HCT116 (cell line): ENCODE measurements at regions not wholly inside any gene's neighbourhood (a gene's known extent, or its start where the extent isn't known, plus 50 kb on each side); places are given as distances from the start of the nearest gene placed in this dataset.

Experiments used
- ATAC-seq: fragments of 200-7000 bp; cut with Tn5 transposase; 2 replicates; pipeline ENCODE4 v1.9.1; 2020; ENCODE audit warnings: mild to moderate bottlenecking, moderate library complexity
- BruUV-seq: library from RNA; stranded (reverse); fragments of 400-500 nt; replicated peaks from 2 replicates; lab custom pipeline; 2021; lab: Mats Ljungman, UMichigan
- CTCF ChIA-PET: fragments of 300-600 bp; sonication (Branson Sonifier 250); formaldehyde crosslinking; loops from one replicate; lab custom pipeline; 2021; ENCODE audit warnings: antibody characterized with exemption; lab: Charles Lee
- POLR2A ChIA-PET: fragments of 300-600, 350-600 bp; sonication (Branson Sonifier 250); formaldehyde crosslinking; loops from one replicate; lab custom pipeline; 2021; ENCODE audit warnings: antibody characterized with exemption; lab: Charles Lee
- RAD21 ChIA-PET, 2 experiments: fragments of 300-600 bp; sonication (Branson Sonifier 250); formaldehyde crosslinking; loops; one replicate each; lab custom pipeline; 2023; ENCODE audit warnings: low total read pairs in 2 of 2; ENCODE audit not compliant: uncharacterized antibody in 2 of 2, unreplicated experiment in 2 of 2, low non-redundant PET in 1 of 2; lab: Charles Lee
- DNase-seq: peaks from one replicate; pipeline ENCODE4 v3.0.0-alpha.2; 2010; ENCODE audit warnings: low read depth, low spot score
- H2AFZ ChIP-seq: fragments of 200-600 bp; shearing (Covaris generic), sonication (generic); 2 replicates; pipeline ENCODE4 v1.6.1; 2017; ENCODE audit warnings: low read depth, mixed run types, mixed read lengths, antibody characterized with exemption, low read length; ENCODE audit not compliant: poor library complexity, severe bottlenecking
- H3K27ac ChIP-seq: 2 replicates; pipeline ENCODE4 v1.5.1; 2012; ENCODE audit warnings: low read depth, low read length
- H3K27me3 ChIP-seq: fragments of 200-600 bp; sonication (generic); 2 replicates; pipeline ENCODE4 v1.6.1; 2016; ENCODE audit warnings: mixed run types, low read length, mixed read lengths; ENCODE audit not compliant: insufficient read depth
- H3K36me3 ChIP-seq, 2 experiments: fragments of 200-500 bp in 1 of 2; fragments of 200-600 bp in 1 of 2; sonication (Bioruptor generic) in 1 of 2; sonication (generic) in 1 of 2; 2 replicates each; pipeline versions ENCODE4 v1.5.1 to v1.6.1; 2014 to 2016; ENCODE audit warnings: low read length in 2 of 2, inconsistent platforms in 1 of 2, mixed read lengths in 1 of 2, mixed run types in 1 of 2; ENCODE audit not compliant: insufficient read depth in 2 of 2, control insufficient read depth in 1 of 2
- H3K4me1 ChIP-seq, 2 experiments: fragments of 200-600 bp in 1 of 2; sonication (generic) in 1 of 2; 2 replicates each; pipeline versions ENCODE4 v1.5.1 to v1.6.1; 2012 to 2017; ENCODE audit warnings: low read length in 2 of 2, inconsistent platforms in 1 of 2, mild to moderate bottlenecking in 1 of 2, mixed read lengths in 1 of 2, mixed run types in 1 of 2, moderate library complexity in 1 of 2; ENCODE audit not compliant: insufficient read depth in 2 of 2, control insufficient read depth in 1 of 2
- H3K4me2 ChIP-seq: fragments of 200-600 bp; sonication (generic); 2 replicates; pipeline ENCODE4 v1.6.1; 2017; ENCODE audit warnings: mixed run types, low read length, mixed read lengths
- H3K4me3 ChIP-seq, 2 experiments: fragments of 200-600 bp in 1 of 2; sonication (generic) in 1 of 2; replicated peaks in 1 of 2; 2 replicates each; pipeline ENCODE4 v1.5.1; 2011 to 2016; ENCODE audit warnings: low read length in 2 of 2, control low read depth in 1 of 2, low read depth in 1 of 2, mild to moderate bottlenecking in 1 of 2, mixed read lengths in 1 of 2, mixed run types in 1 of 2
- H3K79me2 ChIP-seq: fragments of 200-600 bp; sonication (generic); 2 replicates; pipeline ENCODE4 v1.6.1; 2017; ENCODE audit warnings: mild to moderate bottlenecking, mixed run types, low read length, moderate library complexity, mixed read lengths; ENCODE audit not compliant: insufficient read depth
- H3K9ac ChIP-seq: fragments of 200-600 bp; sonication (generic); 2 replicates; pipeline ENCODE4 v1.6.1; 2016; ENCODE audit warnings: low read length, mixed read lengths
- H3K9me2 ChIP-seq: fragments of 200-600 bp; sonication (generic), shearing (Covaris generic); 2 replicates; pipeline ENCODE4 v1.6.1; 2017; ENCODE audit warnings: mixed run types, mild to moderate bottlenecking, moderate library complexity; ENCODE audit not compliant: insufficient read depth
- H3K9me3 ChIP-seq, 2 experiments: fragments of 200-500 bp in 1 of 2; fragments of 200-600 bp in 1 of 2; sonication (Bioruptor generic) in 1 of 2; sonication (generic) in 1 of 2; 2 replicates each; pipeline ENCODE4 v1.6.1; 2014 to 2017; ENCODE audit warnings: low read length in 2 of 2, mixed read lengths in 2 of 2, inconsistent platforms in 1 of 2, low read depth in 1 of 2, mild to moderate bottlenecking in 1 of 2, mixed run types in 1 of 2, moderate library complexity in 1 of 2; ENCODE audit not compliant: control insufficient read depth in 1 of 2, insufficient read depth in 1 of 2
- H4K20me1 ChIP-seq: fragments of 200-600 bp; sonication (generic), shearing (Covaris generic); 2 replicates; pipeline ENCODE4 v1.6.1; 2017; ENCODE audit warnings: mixed run types, mild to moderate bottlenecking, moderate library complexity; ENCODE audit not compliant: insufficient read depth
- CEBPB ChIP-seq: IDR thresholded peaks from 2 replicates; pipeline ENCODE4 v1.6.1; 2012; ENCODE audit warnings: low read depth
- CTCF ChIP-seq, 3 experiments: fragments of 200-600 bp in 1 of 3; sonication (generic) in 1 of 3; IDR thresholded peaks in 2 of 3; conservative IDR thresholded peaks in 1 of 3; 2 replicates each; pipeline ENCODE4 v1.5.1; 2012 to 2017; ENCODE audit warnings: low read depth in 2 of 3, low read length in 2 of 3, antibody characterized with exemption in 1 of 3, borderline replicate concordance in 1 of 3, control low read depth in 1 of 3, mild to moderate bottlenecking in 1 of 3, mixed read lengths in 1 of 3, mixed run types in 1 of 3, moderate library complexity in 1 of 3; ENCODE audit not compliant: insufficient read depth in 1 of 3
- RAD21 ChIP-seq: IDR thresholded peaks from 2 replicates; pipeline ENCODE4 v1.6.1; 2012; ENCODE audit warnings: low read depth, mild to moderate bottlenecking
- intact Hi-C: fragments of 100-400 bp; cut with micrococcal nuclease; formaldehyde crosslinking; loops from 2 replicates; pipeline ENCODE4 v1.10.0; 2022
- TF ChIP-seq, protein P1 (sequence below): IDR thresholded peaks from 2 replicates; pipeline ENCODE4 v1.6.1; 2011; ENCODE audit warnings: mild to moderate bottlenecking, low read length, moderate library complexity; ENCODE audit not compliant: insufficient replicate concordance; ENCODE audit errors: extremely low read depth

DNA sequence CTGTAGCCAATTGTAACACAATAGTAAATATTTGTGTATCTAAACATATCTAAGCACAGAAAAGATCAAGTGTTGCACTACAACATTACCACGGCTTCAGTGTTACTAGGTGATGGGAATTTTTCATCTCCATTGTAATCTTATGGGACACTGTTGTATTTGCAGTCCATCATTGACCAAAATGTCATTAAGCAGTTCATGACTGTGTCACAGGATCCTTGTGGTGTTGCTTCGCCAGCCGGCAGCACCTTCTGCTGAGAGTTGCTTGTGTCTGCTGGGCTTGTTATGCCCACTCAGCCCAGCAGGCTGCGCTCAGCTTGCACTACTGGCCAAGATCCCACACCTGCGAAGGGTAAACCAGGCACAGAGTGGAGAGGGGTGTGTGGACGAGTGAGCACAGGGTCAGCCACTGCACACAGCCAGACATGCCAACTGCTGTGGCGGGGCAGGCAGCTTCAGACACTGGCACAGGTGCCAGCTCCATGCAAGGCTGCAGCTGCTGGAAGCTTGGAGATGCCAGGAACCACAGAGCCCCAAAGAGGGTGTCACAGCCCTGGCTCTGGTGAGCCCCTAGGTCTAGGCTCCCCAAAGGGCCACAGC lies 273.7 kb downstream of the CETN3 start:
- CTCF ChIA-PET, result no interaction called here
- ATAC-seq, result peak; percentile 92
- BruUV-seq, result no TSS peak

More for the DNA sequence above, 273.7 kb downstream of the CETN3 start:
- H3K9me2 ChIP-seq, result no peaks in the 10 kb centered on the region
- H3K27me3 ChIP-seq, result no peaks in the 10 kb centered on the region
- ChIA-PET RAD21 (no interaction called here), POLR2A (no interaction called here)
- no peak overlapping the region for H3K9ac ChIP-seq
- TF ChIP-seq CTCF (IDR thresholded peaks at IDR 0.05 in 2 of 3, conservative IDR thresholded peaks at IDR 0.05 in 1 of 3; ENCODE audit: borderline replicate concordance in 1 of 3, insufficient read depth in 1 of 3, low read depth in 2 of 3, low read length in 2 of 3) (peak; percentile 13 to 61 (median 57); a peak in 4 of 6 replicates), RAD21 (peak; percentile 58), CEBPB (no peak)
- TF ChIP-seq, protein P1, sequence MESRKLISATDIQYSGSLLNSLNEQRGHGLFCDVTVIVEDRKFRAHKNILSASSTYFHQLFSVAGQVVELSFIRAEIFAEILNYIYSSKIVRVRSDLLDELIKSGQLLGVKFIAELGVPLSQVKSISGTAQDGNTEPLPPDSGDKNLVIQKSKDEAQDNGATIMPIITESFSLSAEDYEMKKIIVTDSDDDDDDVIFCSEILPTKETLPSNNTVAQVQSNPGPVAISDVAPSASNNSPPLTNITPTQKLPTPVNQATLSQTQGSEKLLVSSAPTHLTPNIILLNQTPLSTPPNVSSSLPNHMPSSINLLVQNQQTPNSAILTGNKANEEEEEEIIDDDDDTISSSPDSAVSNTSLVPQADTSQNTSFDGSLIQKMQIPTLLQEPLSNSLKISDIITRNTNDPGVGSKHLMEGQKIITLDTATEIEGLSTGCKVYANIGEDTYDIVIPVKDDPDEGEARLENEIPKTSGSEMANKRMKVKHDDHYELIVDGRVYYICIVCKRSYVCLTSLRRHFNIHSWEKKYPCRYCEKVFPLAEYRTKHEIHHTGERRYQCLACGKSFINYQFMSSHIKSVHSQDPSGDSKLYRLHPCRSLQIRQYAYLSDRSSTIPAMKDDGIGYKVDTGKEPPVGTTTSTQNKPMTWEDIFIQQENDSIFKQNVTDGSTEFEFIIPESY, result no peak
- H3K9me3 ChIP-seq, result no peaks in the 10 kb centered on the region
- peaks cover 0 to 3% of the 10 kb centered on the region in 2 experiments; a peak in 1 of 4 replicates for H3K4me1 ChIP-seq
- H3K4me3 ChIP-seq, result no peak overlapping the region
- H3K27ac ChIP-seq, result no peak overlapping the region
- H2AFZ ChIP-seq, result no peak overlapping the region
- no peak for DNase-seq
- intact Hi-C loops, result loop anchor here (1.0 kb wide), 1 partner anchor 129 kb away; no protein-coding TSS in a partner anchor
- no peaks in the 10 kb centered on the region for H4K20me1 ChIP-seq
- no peaks in the 10 kb centered on the region for H3K36me3 ChIP-seq
- no peaks in the 10 kb centered on the region for H3K79me2 ChIP-seq
- no peak overlapping the region for H3K4me2 ChIP-seq
